Spleen (tissue), 7 donors: ENCODE measurements at regions not wholly inside any gene's neighbourhood (a gene's known extent, or its start where the extent isn't known, plus 50 kb on each side); places are given as distances from the start of the nearest gene placed in this dataset.
"Not testable (repeated sequence)": the region's sequence is repeated elsewhere in the genome, so short reads cannot be mapped to it uniquely, and the experiment has no call there.

Experiments
- CTCF ChIP-seq, 11 experiments: fragments of 200-600 bp in 7 of 11; fragments of 450-650 bp in 4 of 11; sonication (generic) in 4 of 11; IDR thresholded peaks in 8 of 11; conservative IDR thresholded peaks in 3 of 11; 1 replicate in 7 of 11; 2 replicates in 4 of 11; pipeline versions ENCODE4 v1.4.0 to v1.8.0; 2016 to 2021; ENCODE audit warnings: antibody characterized with exemption in 11 of 11, inconsistent platforms in 4 of 11, mild to moderate bottlenecking in 1 of 11
- POLR2A ChIP-seq, 3 donors: fragments of 450-650 bp; IDR thresholded peaks; one replicate each; pipeline ENCODE4 v1.5.1; 2017; ENCODE audit warnings: antibody characterized with exemption in 3 of 3, mild to moderate bottlenecking in 1 of 3
- donor health status: DM: no; HTN: no; CAD: no; lungs with moderate emphysema.
- donor health status: DM: no; HTN: no; CAD: no.
- donor health status: DM: no; HTN: no; CAD: no.

- not testable (repeated sequence) for TF ChIP-seq POLR2A (IDR thresholded peaks at IDR 0.05); CTCF (IDR thresholded peaks at IDR 0.05 in 8 of 11, conservative IDR thresholded peaks at IDR 0.05 in 3 of 11)
These were observed 108.3 kb upstream of the FOXD4L5 start for GRCh38 chr9:65393111-65393810.
